Nucleus accumbens (tissue), 56 donors: ENCODE measurements at regions not wholly inside any gene's neighbourhood (a gene's known extent, or its start where the extent isn't known, plus 50 kb on each side); places are given as distances from the start of the nearest gene placed in this dataset.

ENCODE experiments used
- DNase-seq, 56 donors: peaks; one replicate each; lab custom pipeline; 2025; lab: John Stamatoyannopoulos, UW

GRCh38 chr6:132244744-132245143 is 156.5 kb downstream of the MOXD1 start:
- no peak for DNase-seq

GRCh38 chr6:132236744-132237143 is 164.5 kb downstream of the MOXD1 start:
- DNase-seq: no peak

- no peak for DNase-seq
Measured at GRCh38 chr6:132236281-132236680, 165.0 kb downstream of the MOXD1 start.

GRCh38 chr6:132235596-132236280 is 165.5 kb downstream of the MOXD1 start:
- no peak for DNase-seq

GRCh38 chr6:132234356-132234755 is 166.9 kb downstream of the MOXD1 start:
- DNase-seq: no peak

- DNase-seq: no peak
Measured at GRCh38 chr6:132231121-132231884, 170.0 kb downstream of the MOXD1 start.

- DNase-seq: no peak
Measured at GRCh38 chr6:132228894-132229293, 172.4 kb downstream of the MOXD1 start.

GRCh38 chr6:132227904-132228303 is 173.4 kb downstream of the MOXD1 start:
- DNase-seq: no peak

GRCh38 chr6:132224943-132225342 is 176.3 kb downstream of the MOXD1 start:
- DNase-seq: no peak

GRCh38 chr6:132220800-132221199 is 180.5 kb downstream of the MOXD1 start:
- no peak for DNase-seq

- no peak for DNase-seq
Measured at GRCh38 chr6:132219901-132220300, 181.4 kb downstream of the MOXD1 start.

GRCh38 chr6:132218059-132218696 is 183.1 kb downstream of the MOXD1 start:
- no peak for DNase-seq

- DNase-seq: no peak
Measured at GRCh38 chr6:132215805-132216204, 185.5 kb downstream of the MOXD1 start.

GRCh38 chr6:132214716-132215115 is 186.6 kb downstream of the MOXD1 start:
- DNase-seq: no peak

- DNase-seq: no peak
Measured at GRCh38 chr6:132213732-132214131, 187.5 kb downstream of the MOXD1 start.

- no peak for DNase-seq
Measured at GRCh38 chr6:132213191-132213590, 188.1 kb downstream of the MOXD1 start.

GRCh38 chr6:132210886-132211563 is 190.2 kb downstream of the MOXD1 start:
- DNase-seq: no peak

- DNase-seq: no peak
Measured at GRCh38 chr6:132209351-132209750, 191.9 kb downstream of the MOXD1 start.

GRCh38 chr6:132207991-132208390 is 193.3 kb downstream of the MOXD1 start:
- no peak for DNase-seq

GRCh38 chr6:132205946-132206345 is 195.3 kb downstream of the MOXD1 start:
- DNase-seq: no peak

- no peak for DNase-seq
Measured at GRCh38 chr6:132204591-132204990, 196.7 kb downstream of the MOXD1 start.
